ENCODE measurements at regions not wholly inside any gene's neighbourhood (a gene's known extent, or its start where the extent isn't known, plus 50 kb on each side); places are given as distances from the start of the nearest gene placed in this dataset.

DNA sequence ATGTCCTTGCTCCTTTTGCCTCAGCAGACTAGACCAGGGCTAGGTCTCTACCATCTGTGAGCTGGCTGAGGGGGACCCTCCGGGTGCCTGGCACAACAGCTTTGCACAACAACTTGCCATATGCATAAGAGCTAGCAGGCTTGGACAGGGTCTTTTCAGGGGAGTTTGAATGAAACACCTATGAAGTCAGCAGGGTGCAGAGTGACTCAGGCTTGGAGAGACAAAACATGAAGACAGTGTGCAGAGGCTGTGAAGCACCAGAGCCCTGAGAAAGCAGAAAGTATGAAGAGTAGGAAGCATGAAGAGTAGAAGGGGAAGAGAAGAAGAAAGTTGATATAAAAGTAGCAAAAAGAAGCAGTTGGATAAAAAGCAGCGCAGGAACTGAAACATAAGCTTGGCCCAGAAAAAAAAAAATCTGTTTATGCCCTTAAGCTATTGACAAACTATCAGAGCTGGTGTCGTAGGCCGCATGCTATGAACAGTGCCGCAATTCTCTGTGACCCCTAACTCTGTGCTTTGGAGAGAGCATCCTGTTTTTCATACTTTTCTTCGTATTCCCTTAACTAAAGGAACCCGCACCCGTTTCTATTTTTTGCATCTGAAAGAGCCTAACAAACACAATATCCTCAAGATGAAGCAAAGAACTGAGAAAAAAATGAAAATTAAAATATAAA lies 52.7 kb upstream of the FAM216B start:
- H3K9me3 ChIP-seq, result peaks cover 0 to 6% of the 10 kb centered on the region in 2 donors
- no peak for DNase-seq (ENCODE audit: low spot score in 2 of 2)
- no peak for TF ChIP-seq CTCF (IDR thresholded peaks at IDR 0.05)
- no peak for TF ChIP-seq POLR2A (IDR thresholded peaks at IDR 0.05)
- TF ChIP-seq POLR2AphosphoS5 (IDR thresholded peaks at IDR 0.05), result no peak
- no peak overlapping the region for H3K27ac ChIP-seq
- intact Hi-C loops (cut with DNase I; ENCODE audit: low total_unique reads), result no loop called here
- no peaks in the 10 kb centered on the region for H3K4me1 ChIP-seq
- no peaks in the 10 kb centered on the region for H3K36me3 ChIP-seq
- no peak overlapping the region for H3K4me3 ChIP-seq
- no peaks in the 10 kb centered on the region for H3K27me3 ChIP-seq

GRCh38 chr13:42729857-42730402 lies 51.5 kb upstream of the FAM216B start:
- no peaks in the 10 kb centered on the region for H3K36me3 ChIP-seq
- intact Hi-C loops (cut with DNase I; ENCODE audit: low total_unique reads), result no loop called here
- no peak overlapping the region for H3K27ac ChIP-seq
- H3K4me3 ChIP-seq, result no peak overlapping the region
- H3K27me3 ChIP-seq, result no peaks in the 10 kb centered on the region
- TF ChIP-seq CTCF (IDR thresholded peaks at IDR 0.05) (no peak), POLR2AphosphoS5 (IDR thresholded peaks at IDR 0.05) (no peak), POLR2A (IDR thresholded peaks at IDR 0.05) (no peak)
- no peak for DNase-seq (ENCODE audit: low spot score in 2 of 2)
- H3K9me3 ChIP-seq, result peaks cover 0 to 6% of the 10 kb centered on the region in 2 donors
- H3K4me1 ChIP-seq, result no peaks in the 10 kb centered on the region

All from breast epithelium (tissue), 4 donors.